PC-9 (cell line): ENCODE measurements at regions not wholly inside any gene's neighbourhood (a gene's known extent, or its start where the extent isn't known, plus 50 kb on each side); places are given as distances from the start of the nearest gene placed in this dataset.

Source experiments
- CTCF ChIP-seq: fragments of 200-600 bp; sonication (generic); conservative IDR thresholded peaks from 2 replicates; pipeline ENCODE4 v1.6.1; 2017; ENCODE audit warnings: mixed run types, antibody characterized with exemption, mild to moderate bottlenecking, moderate library complexity
- EZH2 ChIP-seq: fragments of 200-600 bp; sonication (generic); IDR thresholded peaks from 2 replicates; pipeline ENCODE4 v1.8.0; 2017; ENCODE audit warnings: antibody characterized with exemption, low read depth

DNA sequence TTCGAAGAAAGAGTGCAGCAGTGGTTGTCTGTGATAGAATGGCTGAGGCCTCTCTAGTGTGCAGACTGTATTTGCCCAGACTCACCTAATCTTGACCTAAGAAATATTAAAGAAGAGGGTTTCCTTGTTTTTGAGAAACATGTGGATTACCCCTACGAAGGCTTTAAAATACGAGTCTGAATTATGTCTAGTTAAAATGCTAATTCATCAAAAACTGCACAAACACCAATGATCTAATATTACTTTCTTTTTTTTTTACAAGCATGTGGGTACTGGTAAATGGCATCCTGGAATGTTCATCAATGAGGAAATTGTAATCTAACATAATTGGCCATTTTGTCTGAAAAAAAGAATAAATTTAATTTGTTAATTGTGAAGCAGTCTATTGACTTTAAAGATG is 510.9 kb downstream of the EPM2A start:
- TF ChIP-seq CTCF (no peak), EZH2 (no peak)
